GM12878 (cell line): ENCODE measurements at regions not wholly inside any gene's neighbourhood (a gene's known extent, or its start where the extent isn't known, plus 50 kb on each side); places are given as distances from the start of the nearest gene placed in this dataset.

ENCODE experiments used
- ATAC-seq: fragments of 200-7000 bp; cut with Tn5 transposase; 3 replicates; pipeline ENCODE4 v1.9.1; 2020; ENCODE audit warnings: mild to moderate bottlenecking, moderate library complexity
- BruUV-seq: library from RNA; stranded (reverse); fragments of 400-500 nt; replicated peaks from 2 replicates; lab custom pipeline; 2021; lab: Mats Ljungman, UMichigan
- CTCF ChIA-PET: fragments of 300-600 bp; sonication (Branson Sonifier 250); formaldehyde crosslinking; extraction: SDS; loops from one replicate; lab custom pipeline; 2021; ENCODE audit warnings: inconsistent platforms; lab: Yijun Ruan, JAX
- POLR2A ChIA-PET: fragments of 350-600 bp; formaldehyde crosslinking; extraction: SDS; loops from one replicate; lab custom pipeline; 2021; ENCODE audit warnings: inconsistent platforms; lab: Charles Lee
- RAD21 ChIA-PET: fragments of 300-600 bp; sonication (Branson Sonifier 250); formaldehyde crosslinking; loops from one replicate; lab custom pipeline; 2023; ENCODE audit warnings: antibody characterized with exemption; ENCODE audit not compliant: unreplicated experiment; lab: Charles Lee
- SMC1A ChIA-PET: fragments of 300-600 bp; sonication (Branson Sonifier 250); formaldehyde crosslinking; loops from one replicate; lab custom pipeline; 2023; ENCODE audit not compliant: unreplicated experiment, uncharacterized antibody; lab: Charles Lee
- DNase-seq: peaks from one replicate; pipeline ENCODE4 v3.0.0-alpha.2; 2011; ENCODE audit warnings: low read depth, low spot score
- FAIRE-seq: peaks from 3 replicates; lab custom pipeline; 2011; peaks lifted over from hg19 to GRCh38; lab: Jason Lieb, UNC
- H2AFZ ChIP-seq: 2 replicates; pipeline ENCODE4 v1.6.0; 2011; ENCODE audit warnings: low read depth, low read length, control low read depth; ENCODE audit not compliant: control insufficient read depth
- H3K27ac ChIP-seq: 2 replicates; pipeline ENCODE4 v1.5.1; 2011; ENCODE audit warnings: control low read depth; ENCODE audit not compliant: control insufficient read depth, insufficient read depth
- H3K27me3 ChIP-seq, 2 experiments: replicated peaks in 1 of 2; 2 replicates each; pipeline versions ENCODE4 v1.6.0 to v1.6.1; 2011; ENCODE audit warnings: low read length in 1 of 2; ENCODE audit not compliant: control insufficient read depth in 2 of 2, insufficient read depth in 2 of 2
- H3K36me3 ChIP-seq, 2 experiments: 2 replicates each; pipeline ENCODE4 v1.5.1; 2011; ENCODE audit warnings: low read length in 1 of 2; ENCODE audit not compliant: control insufficient read depth in 2 of 2, insufficient read depth in 2 of 2
- H3K4me1 ChIP-seq: 2 replicates; pipeline ENCODE4 v1.6.1; 2011; ENCODE audit warnings: mild to moderate bottlenecking, low read length, moderate library complexity, mixed read lengths; ENCODE audit not compliant: control insufficient read depth, insufficient read depth
- H3K4me2 ChIP-seq: 2 replicates; pipeline ENCODE4 v1.6.0; 2011; ENCODE audit warnings: control low read depth; ENCODE audit not compliant: control insufficient read depth, insufficient read depth
- H3K4me3 ChIP-seq: fragments of 200-600 bp; sonication (generic); 2 replicates; pipeline ENCODE4 v1.5.1; 2016
- H3K79me2 ChIP-seq: 2 replicates; pipeline ENCODE4 v1.6.0; 2011; ENCODE audit warnings: low read length; ENCODE audit not compliant: control insufficient read depth, insufficient read depth
- H3K9ac ChIP-seq: 2 replicates; pipeline ENCODE4 v1.8.0; 2011; ENCODE audit warnings: low read length, control low read depth, mixed read lengths; ENCODE audit not compliant: control insufficient read depth, insufficient read depth
- H3K9me3 ChIP-seq: replicated peaks from 3 replicates; pipeline ENCODE4 v1.5.1; 2011; ENCODE audit warnings: mild to moderate bottlenecking, low read length; ENCODE audit not compliant: control insufficient read depth, insufficient read depth
- H4K20me1 ChIP-seq: 2 replicates; pipeline ENCODE4 v1.6.0; 2011; ENCODE audit not compliant: control insufficient read depth, insufficient read depth
- CBX5 ChIP-seq: sonication (generic); IDR thresholded peaks from 2 replicates; pipeline ENCODE4 v1.6.1; 2016; ENCODE audit warnings: low read depth, moderate library complexity, mild to moderate bottlenecking, inconsistent platforms
- CEBPB ChIP-seq, 2 experiments: fragments of 150-350 bp in 1 of 2; IDR thresholded peaks; 2 replicates each; pipeline ENCODE4 v1.6.1; 2012 to 2014; ENCODE audit warnings: low read depth in 2 of 2, low read length in 2 of 2, borderline replicate concordance in 1 of 2, inconsistent platforms in 1 of 2
- CHD1 ChIP-seq: IDR thresholded peaks from 2 replicates; pipeline ENCODE4 v1.6.1; 2012; ENCODE audit warnings: low read depth, low read length, improper control_type of control experiment
- CREM ChIP-seq: IDR thresholded peaks from 2 replicates; pipeline ENCODE4 v1.6.1; 2014; ENCODE audit warnings: antibody characterized with exemption, low read depth
- EP300 ChIP-seq, 2 experiments: fragments of 150-350 bp in 1 of 2; IDR thresholded peaks; 2 replicates each; pipeline ENCODE4 v1.6.1; 2011 to 2012; ENCODE audit warnings: low read depth in 2 of 2, low read length in 2 of 2, borderline replicate concordance in 1 of 2, improper control_type of control experiment in 1 of 2, inconsistent platforms in 1 of 2; ENCODE audit not compliant: control insufficient read depth in 1 of 2
- FOS ChIP-seq: IDR thresholded peaks from 3 replicates; pipeline ENCODE4 v1.6.1; 2011; ENCODE audit warnings: borderline replicate concordance; ENCODE audit not compliant: insufficient read length; ENCODE audit errors: extremely low read depth
- MTA2 ChIP-seq: fragments of 450-650 bp; IDR thresholded peaks from 2 replicates; pipeline ENCODE4 v1.6.1; 2016; ENCODE audit warnings: low read depth, mild to moderate bottlenecking, moderate library complexity
- MXI1 ChIP-seq: fragments of 150-350 bp; IDR thresholded peaks from 2 replicates; pipeline ENCODE4 v1.6.1; 2011; ENCODE audit warnings: low read depth, mild to moderate bottlenecking, inconsistent platforms, low read length, improper control_type of control experiment
- NBN ChIP-seq: fragments of 450-650 bp; IDR thresholded peaks from 2 replicates; pipeline ENCODE4 v1.6.1; 2016
- PML ChIP-seq: IDR thresholded peaks from 2 replicates; pipeline ENCODE4 v1.6.1; 2012; ENCODE audit warnings: low read length, inconsistent platforms
- SIN3A ChIP-seq: IDR thresholded peaks from 2 replicates; pipeline ENCODE4 v1.6.1; 2012; ENCODE audit warnings: low read depth, low read length, improper control_type of control experiment
- STAT1 ChIP-seq: fragments of 450-650 bp; conservative IDR thresholded peaks from 2 replicates; pipeline ENCODE4 v1.6.1; 2014; ENCODE audit warnings: antibody characterized with exemption, mild to moderate bottlenecking
- SUPT20H ChIP-seq: IDR thresholded peaks from 2 replicates; pipeline ENCODE4 v1.6.1; 2011; ENCODE audit warnings: low read depth, mild to moderate bottlenecking, low read length, moderate library complexity, borderline replicate concordance; ENCODE audit not compliant: control insufficient read depth
- ZSCAN29 ChIP-seq: fragments of 450-650 bp; IDR thresholded peaks from 2 replicates; pipeline ENCODE4 v1.6.1; 2017; ENCODE audit warnings: mild to moderate bottlenecking, moderate library complexity
- WGBS: methylation state at CpG from one replicate; pipeline ENCODE4 v1.1.6; 2016; ENCODE audit warnings: low lambda C conversion rate; ENCODE audit not compliant: insufficient replicate concordance, insufficient coverage; ENCODE audit errors: missing lambda C conversion rate; 5-methylcytosine and 5-hydroxymethylcytosine counted together
- in situ Hi-C: fragments of 300-500 bp; cut with MboI; formaldehyde crosslinking; loops from 9 replicates; pipeline ENCODE4 v1.14.3; 2018; ENCODE audit warnings: mixed read lengths
- intact Hi-C: fragments of 100-400 bp; cut with micrococcal nuclease; formaldehyde crosslinking; loops from one replicate; pipeline ENCODE4 v1.14.2; 2022; ENCODE audit not compliant: unreplicated experiment
- TF ChIP-seq, protein P1 (sequence below): IDR thresholded peaks from 2 replicates; pipeline ENCODE4 v1.6.1; 2012; ENCODE audit warnings: low read length, inconsistent platforms
- TF ChIP-seq, protein P2 (sequence below): fragments of 450-650 bp; IDR thresholded peaks from 2 replicates; pipeline ENCODE4 v1.6.1; 2016; ENCODE audit warnings: mild to moderate bottlenecking
- TF ChIP-seq, protein P3 (sequence below): fragments of 450-650 bp; IDR thresholded peaks from 2 replicates; pipeline ENCODE4 v1.6.1; 2017; ENCODE audit warnings: mild to moderate bottlenecking, low read depth, inconsistent platforms; ENCODE audit not compliant: poor library complexity, severe bottlenecking
- TF ChIP-seq, protein P4 (sequence below): IDR thresholded peaks from 2 replicates; pipeline ENCODE4 v1.6.1; 2011; ENCODE audit warnings: borderline replicate concordance, low read depth, mild to moderate bottlenecking, moderate library complexity, low read length; ENCODE audit not compliant: insufficient read depth, poor library complexity, severe bottlenecking

DNA sequence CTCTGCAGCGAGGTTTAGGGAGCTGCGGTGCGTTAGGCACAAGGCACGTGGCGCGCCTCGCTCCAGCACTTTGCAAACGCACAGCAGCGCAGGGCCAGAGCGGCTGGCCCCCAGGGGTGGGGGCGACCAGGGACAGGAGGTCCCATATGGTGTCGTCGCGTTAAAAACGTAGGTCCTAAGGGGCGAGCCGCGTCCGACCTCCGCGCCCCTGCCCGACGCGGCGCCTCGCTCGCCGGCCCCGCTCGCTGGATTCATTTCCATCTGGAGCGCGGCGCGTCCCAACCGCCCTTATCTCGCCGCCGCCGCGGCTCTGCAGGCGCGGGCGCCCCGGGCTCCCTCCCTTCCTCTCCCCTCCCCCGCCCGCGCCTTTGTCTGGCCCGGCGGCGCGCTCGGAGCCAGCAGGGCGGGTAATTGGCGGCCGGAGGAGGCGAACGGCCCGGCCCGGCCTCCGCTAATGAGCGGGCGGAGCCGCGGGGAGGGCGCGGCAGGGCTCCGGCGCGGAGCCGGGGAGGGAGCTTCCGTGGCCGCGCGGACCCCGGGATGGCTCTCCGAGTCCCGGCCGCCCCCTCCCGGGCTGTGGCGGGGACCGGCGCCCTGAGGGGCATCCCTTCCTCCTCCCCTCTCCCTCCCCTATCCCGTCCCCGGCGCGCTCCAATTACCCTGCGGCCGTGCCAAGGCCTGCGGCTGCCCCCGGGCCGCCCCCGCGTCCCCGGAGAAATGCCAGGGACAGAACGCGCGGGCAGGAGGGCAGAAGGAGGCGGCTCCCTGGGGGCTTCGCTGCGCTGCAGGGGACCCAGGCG, 409.0 kb downstream of the BCOR start:
- DNase-seq (no peak), FAIRE-seq (no peak), ATAC-seq (no peak)
- Histone ChIP-seq H4K20me1 (no peaks in the 10 kb centered on the region), H3K36me3 (no peaks in the 10 kb centered on the region), H2AFZ (no peak overlapping the region), H3K27ac (no peak overlapping the region), H3K27me3 (peaks cover 0 to 2% of the 10 kb centered on the region in 2 experiments; a peak in 3 of 4 replicates), H3K4me3 (no peak overlapping the region), H3K4me2 (peak overlapping the region; percentile 9; the same call in 1 of the 2 replicates), H3K4me1 (no peaks in the 10 kb centered on the region), H3K9me3 (no peaks in the 10 kb centered on the region), H3K9ac (no peak overlapping the region), H3K79me2 (no peaks in the 10 kb centered on the region)
- in situ Hi-C loops (no loop called here), intact Hi-C loops (no loop called here)
- SMC1A ChIA-PET = no interaction called here
- RAD21 ChIA-PET = no interaction called here
- no TSS peak for BruUV-seq
- 49% methylated on average over 42 of the region's 101 CpGs for WGBS
- POLR2A ChIA-PET = no interaction called here
- CTCF ChIA-PET = no interaction called here
- TF ChIP-seq PML (no peak), CHD1 (no peak), MXI1 (no peak), CBX5 (no peak), SIN3A (no peak), ZSCAN29 (no peak), SUPT20H (no peak), CREM (no peak), FOS (no peak), MTA2 (no peak), EP300 (IDR thresholded peaks at IDR 0.05; ENCODE audit: borderline replicate concordance in 1 of 2, control insufficient read depth in 1 of 2, low read depth in 2 of 2, low read length in 2 of 2) (no peak), STAT1 (no peak), NBN (no peak), CEBPB (IDR thresholded peaks at IDR 0.05; ENCODE audit: borderline replicate concordance in 1 of 2, low read depth in 2 of 2, low read length in 2 of 2) (no peak)
- TF ChIP-seq, protein P1, sequence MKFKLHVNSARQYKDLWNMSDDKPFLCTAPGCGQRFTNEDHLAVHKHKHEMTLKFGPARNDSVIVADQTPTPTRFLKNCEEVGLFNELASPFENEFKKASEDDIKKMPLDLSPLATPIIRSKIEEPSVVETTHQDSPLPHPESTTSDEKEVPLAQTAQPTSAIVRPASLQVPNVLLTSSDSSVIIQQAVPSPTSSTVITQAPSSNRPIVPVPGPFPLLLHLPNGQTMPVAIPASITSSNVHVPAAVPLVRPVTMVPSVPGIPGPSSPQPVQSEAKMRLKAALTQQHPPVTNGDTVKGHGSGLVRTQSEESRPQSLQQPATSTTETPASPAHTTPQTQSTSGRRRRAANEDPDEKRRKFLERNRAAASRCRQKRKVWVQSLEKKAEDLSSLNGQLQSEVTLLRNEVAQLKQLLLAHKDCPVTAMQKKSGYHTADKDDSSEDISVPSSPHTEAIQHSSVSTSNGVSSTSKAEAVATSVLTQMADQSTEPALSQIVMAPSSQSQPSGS = no peak
- TF ChIP-seq, protein P2, sequence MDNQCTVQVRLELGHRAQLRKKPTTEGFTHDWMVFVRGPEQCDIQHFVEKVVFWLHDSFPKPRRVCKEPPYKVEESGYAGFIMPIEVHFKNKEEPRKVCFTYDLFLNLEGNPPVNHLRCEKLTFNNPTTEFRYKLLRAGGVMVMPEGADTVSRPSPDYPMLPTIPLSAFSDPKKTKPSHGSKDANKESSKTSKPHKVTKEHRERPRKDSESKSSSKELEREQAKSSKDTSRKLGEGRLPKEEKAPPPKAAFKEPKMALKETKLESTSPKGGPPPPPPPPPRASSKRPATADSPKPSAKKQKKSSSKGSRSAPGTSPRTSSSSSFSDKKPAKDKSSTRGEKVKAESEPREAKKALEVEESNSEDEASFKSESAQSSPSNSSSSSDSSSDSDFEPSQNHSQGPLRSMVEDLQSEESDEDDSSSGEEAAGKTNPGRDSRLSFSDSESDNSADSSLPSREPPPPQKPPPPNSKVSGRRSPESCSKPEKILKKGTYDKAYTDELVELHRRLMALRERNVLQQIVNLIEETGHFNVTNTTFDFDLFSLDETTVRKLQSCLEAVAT = no peak
- TF ChIP-seq, protein P3, sequence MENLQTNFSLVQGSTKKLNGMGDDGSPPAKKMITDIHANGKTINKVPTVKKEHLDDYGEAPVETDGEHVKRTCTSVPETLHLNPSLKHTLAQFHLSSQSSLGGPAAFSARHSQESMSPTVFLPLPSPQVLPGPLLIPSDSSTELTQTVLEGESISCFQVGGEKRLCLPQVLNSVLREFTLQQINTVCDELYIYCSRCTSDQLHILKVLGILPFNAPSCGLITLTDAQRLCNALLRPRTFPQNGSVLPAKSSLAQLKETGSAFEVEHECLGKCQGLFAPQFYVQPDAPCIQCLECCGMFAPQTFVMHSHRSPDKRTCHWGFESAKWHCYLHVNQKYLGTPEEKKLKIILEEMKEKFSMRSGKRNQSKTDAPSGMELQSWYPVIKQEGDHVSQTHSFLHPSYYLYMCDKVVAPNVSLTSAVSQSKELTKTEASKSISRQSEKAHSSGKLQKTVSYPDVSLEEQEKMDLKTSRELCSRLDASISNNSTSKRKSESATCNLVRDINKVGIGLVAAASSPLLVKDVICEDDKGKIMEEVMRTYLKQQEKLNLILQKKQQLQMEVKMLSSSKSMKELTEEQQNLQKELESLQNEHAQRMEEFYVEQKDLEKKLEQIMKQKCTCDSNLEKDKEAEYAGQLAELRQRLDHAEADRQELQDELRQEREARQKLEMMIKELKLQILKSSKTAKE = no peak
- TF ChIP-seq, protein P4, sequence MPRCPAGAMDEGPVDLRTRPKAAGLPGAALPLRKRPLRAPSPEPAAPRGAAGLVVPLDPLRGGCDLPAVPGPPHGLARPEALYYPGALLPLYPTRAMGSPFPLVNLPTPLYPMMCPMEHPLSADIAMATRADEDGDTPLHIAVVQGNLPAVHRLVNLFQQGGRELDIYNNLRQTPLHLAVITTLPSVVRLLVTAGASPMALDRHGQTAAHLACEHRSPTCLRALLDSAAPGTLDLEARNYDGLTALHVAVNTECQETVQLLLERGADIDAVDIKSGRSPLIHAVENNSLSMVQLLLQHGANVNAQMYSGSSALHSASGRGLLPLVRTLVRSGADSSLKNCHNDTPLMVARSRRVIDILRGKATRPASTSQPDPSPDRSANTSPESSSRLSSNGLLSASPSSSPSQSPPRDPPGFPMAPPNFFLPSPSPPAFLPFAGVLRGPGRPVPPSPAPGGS = no peak
